GM12872 (cell line): ENCODE measurements at regions not wholly inside any gene's neighbourhood (a gene's known extent, or its start where the extent isn't known, plus 50 kb on each side); places are given as distances from the start of the nearest gene placed in this dataset.

Source experiments
- CTCF ChIP-seq: IDR thresholded peaks from 3 replicates; pipeline ENCODE4 v1.5.1; 2011; ENCODE audit warnings: low read depth, mild to moderate bottlenecking, low read length, moderate library complexity; ENCODE audit not compliant: insufficient read depth

- TF ChIP-seq CTCF = no peak
Observed at GRCh38 chr6:48486876-48487275, 375.9 kb upstream of the PTCHD4 start.

- TF ChIP-seq CTCF = no peak
Observed at GRCh38 chr6:48486373-48486772, 375.4 kb upstream of the PTCHD4 start.

GRCh38 chr6:48476257-48476656 lies 365.3 kb upstream of the PTCHD4 start:
- TF ChIP-seq CTCF = no peak

- TF ChIP-seq CTCF = no peak
Observed at GRCh38 chr6:48475275-48475674, 364.3 kb upstream of the PTCHD4 start.

GRCh38 chr6:48474830-48475229 lies 363.8 kb upstream of the PTCHD4 start:
- TF ChIP-seq CTCF = no peak

GRCh38 chr6:48474136-48474535 lies 363.1 kb upstream of the PTCHD4 start:
- TF ChIP-seq CTCF = no peak

GRCh38 chr6:48472535-48472934 lies 361.5 kb upstream of the PTCHD4 start:
- TF ChIP-seq CTCF = no peak

GRCh38 chr6:48472091-48472490 lies 361.1 kb upstream of the PTCHD4 start:
- TF ChIP-seq CTCF = no peak
